AG08396 (cell line): ENCODE measurements at regions not wholly inside any gene's neighbourhood (a gene's known extent, or its start where the extent isn't known, plus 50 kb on each side); places are given as distances from the start of the nearest gene placed in this dataset.
"Not testable (repeated sequence)": the region's sequence is repeated elsewhere in the genome, so short reads cannot be mapped to it uniquely, and the experiment has no call there.

Experiments
- DNase-seq: peaks from one replicate; pipeline ENCODE4 v3.0.0; 2012; ENCODE audit warnings: low spot score, mixed read lengths

DNA sequence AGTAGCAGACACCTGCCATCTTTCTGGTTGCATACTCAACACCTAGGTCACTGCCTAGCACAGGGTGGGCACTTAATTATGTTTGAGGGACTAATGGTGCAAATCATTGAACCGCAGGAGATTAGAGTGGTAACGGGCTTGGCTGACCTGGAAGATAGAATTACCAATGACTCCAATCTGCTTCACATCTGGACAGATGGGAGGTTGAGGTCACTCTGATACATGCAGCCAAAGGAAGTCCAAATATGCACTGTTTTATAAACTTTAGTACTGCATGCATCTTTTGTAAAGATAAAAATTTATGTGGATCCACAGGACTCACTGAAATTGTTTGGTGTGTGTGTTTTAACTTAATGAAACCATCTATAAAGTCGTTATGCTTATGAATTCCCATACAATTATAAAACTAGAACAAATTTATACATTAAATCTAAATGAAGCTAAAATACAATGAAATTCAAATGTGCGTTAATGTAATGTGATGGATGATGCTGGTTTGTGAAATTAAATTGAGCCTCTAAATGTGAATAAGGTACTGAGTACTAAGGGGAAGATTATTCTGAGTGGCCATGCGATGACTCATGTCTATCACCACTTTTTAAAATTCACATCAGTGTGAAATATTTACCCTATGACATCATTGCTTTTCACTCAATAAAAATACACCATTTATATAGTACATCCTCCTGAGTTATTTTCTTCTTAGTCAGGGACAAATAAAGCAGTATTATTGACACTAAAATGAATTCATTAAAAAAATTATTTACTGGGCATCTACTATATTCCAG lies 224.7 kb upstream of the FAM78B start:
- no peak for DNase-seq

DNA sequence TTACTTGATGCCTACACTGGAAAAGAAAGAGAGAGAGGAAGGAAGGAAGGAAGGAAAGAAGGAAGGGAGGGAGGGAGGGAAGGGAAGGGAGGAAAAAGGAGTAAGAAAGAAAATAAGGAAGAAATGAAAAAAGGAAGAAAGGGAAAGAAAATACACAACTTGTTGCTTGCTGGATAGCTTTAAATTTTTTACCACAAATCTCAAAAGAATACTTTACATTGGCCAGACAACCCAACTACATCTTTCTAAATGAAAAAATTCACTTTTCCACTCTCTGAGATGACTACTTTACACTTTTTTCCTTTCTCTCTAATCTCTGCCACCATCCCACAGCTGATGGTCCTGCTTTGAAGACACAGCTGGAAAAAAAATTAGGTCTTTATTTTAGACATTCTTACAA lies 228.9 kb upstream of the FAM78B start:
- DNase-seq: no peak

DNA sequence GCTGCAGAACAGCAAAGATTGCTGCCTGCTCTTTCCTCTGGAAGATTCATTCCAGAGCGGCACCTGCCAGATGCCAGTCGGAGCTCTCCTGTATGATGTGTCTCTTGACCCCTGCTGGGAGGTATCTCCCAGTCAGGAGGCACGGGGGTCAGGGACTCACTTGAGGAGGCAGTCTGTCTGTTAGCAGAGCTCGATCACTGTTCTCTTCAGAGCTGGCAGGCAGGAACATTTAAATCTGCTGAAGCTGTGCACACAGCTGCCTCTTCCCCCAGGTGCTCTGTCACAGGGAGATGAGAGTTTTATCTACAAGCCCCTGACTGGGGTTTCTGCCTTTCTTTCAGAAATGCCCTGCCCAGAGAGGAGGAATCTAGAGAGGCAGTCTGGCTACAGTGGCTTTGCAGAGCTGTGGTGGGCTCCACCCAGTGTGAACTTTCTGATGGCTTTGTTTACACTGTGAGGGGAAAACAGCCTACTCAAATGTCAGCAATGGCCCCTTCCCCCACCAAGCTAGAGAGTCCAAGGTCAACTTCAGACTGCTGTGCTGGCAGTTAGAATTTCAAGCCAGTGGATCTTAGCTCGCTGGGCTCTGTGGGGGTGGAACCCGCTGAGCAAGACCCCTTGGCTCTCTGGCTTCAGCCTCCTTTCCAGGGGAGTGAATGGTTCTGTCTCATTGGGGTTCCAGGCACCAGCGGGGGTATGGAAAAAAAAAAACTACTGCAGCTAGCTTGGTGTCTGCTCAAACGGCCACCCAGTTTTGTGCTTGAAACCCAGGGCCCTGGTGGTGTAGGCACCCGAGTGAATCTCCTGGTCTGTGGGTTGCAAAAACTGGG lies 242.7 kb upstream of the FAM78B start:
- DNase-seq: not testable (repeated sequence)

DNA sequence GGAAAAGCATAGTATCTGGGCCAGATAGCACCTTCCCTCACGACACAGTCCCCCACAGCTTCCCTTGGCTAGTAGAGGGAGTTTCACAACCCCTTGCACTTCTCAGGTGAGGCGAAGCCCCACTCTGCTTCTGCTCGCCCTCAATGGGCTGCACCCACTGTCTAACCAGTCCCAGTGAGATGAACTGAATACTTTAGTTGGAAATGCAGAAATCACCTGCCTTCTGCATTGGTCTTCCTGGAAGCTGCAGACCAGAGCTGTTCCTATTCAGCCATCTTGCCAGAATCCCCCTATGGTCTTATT lies 243.2 kb upstream of the FAM78B start:
- no peak for DNase-seq

DNA sequence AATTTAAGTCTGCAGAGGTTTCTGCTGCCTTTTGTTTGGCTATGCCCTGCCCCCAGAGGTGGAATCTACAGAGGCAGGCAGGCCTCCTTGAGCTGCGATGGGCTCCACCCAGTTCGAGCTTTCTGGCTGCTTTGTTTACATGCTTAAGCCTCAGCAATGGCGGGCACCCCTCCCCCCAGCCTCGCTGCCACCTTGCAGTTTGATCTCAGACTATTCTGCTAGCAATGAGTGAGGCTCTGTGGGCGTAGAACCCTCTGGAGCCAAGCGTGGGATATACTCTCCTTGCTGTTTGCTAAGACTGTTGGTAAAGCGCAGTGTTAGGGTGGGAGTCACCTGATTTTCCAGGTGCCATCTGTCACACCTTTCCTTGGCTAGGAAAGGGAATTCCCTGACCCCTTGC lies 250.0 kb upstream of the FAM78B start:
- DNase-seq: not testable (repeated sequence)

DNA sequence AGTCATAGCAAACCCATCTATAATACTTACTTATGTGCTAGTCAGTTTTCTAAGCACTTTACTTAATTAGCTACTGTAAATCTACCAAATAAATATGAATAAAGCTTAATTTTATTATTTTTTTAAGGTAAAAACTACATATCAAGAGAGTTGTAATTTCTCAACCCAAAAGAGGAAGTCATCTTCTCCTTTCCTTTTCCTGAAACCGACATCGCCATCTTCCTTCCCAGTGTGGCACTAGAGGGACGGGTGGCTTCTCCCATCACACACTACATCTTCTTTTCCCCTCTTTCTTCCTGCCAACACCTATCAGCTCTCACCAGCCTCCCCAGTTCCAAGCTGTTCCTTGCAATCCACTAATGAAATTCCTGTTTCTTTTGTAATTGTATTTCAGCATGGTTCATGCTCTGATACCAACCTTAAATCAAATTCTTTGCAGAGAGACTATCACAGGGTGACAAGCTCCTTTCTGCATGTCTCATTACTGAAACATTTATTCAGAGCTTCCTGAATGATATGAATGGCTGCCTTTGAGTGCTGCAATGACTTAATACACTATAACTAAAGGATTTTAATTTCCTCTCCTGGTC lies 251.6 kb upstream of the FAM78B start:
- no peak for DNase-seq

DNA sequence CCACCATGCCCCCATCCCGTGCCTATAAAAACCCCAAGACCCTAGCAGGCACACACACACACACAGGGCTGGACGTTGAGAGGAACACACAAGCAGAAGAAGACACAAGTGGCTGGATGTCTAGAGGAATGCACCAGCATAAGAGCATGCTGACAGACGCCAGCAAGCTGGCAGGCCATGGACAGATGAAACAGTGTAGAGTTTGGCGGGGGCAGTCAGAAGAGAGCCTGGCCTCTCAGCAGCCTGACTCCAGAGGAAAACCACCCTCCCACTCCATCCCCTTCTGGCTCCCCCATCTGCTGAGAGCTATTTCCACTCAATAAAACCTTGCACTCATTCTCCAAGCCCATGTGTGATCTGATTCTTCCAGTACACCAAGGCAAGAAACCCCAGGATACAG lies 255.8 kb upstream of the FAM78B start:
- DNase-seq: not testable (repeated sequence)

DNA sequence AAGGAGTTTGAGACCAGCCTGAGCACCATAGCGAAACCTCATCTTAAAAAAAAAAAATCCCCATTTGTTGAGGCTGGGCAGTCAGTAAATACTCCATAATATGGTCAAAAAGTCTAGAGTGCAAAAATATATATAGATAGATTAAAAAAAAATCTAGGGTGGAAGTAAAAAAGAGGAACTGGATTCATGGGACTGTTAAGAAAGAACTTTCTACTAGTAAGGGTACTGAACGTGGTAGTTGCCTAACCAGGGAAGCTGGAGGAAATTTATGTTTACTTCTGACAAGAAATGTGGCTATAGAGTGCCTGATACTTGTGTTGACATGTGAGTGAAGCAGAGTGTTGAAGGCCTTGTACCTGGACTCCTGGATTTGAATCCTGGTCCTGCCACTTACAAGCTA lies 265.9 kb upstream of the FAM78B start:
- DNase-seq: no peak

DNA sequence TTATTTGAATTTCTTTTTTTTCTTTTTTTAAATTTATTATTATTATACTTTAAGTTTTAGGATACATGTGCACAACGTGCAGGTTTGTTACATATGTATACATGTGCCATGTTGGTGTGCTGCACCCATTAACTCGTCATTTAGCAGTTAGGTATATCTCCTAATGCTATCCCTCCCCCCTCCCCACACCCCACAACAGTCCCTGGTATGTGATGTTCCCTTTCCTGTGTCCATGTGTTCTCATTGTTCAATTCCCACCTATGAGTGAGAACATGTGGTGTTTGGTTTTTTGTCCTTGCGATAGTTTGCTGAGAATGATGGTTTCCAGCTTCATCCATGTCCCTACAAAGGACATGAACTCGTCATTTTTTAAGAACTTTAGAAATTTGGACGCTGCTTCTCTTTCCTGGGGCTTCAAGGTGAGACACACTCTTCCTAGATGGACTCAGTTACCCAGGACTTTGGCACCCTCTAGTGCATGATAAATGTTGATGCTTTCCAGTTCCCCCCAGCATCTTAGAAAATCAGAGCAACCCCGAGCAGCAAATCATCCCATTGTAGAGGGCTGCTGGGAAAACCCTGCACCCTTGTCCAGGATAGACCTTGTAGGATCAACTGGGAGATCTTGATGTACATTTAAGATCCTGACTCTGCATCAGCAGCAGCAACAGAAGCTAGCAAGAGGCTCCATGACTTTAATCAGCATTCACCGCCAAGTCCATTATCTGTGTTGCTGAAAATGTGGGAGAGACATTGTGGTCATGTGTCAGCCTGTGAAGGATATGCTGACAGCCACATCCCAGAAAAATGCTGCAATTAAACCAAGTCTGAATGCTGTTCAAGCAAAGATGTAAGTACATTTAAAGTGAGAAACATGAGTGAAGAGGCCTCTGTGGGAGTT lies 266.9 kb upstream of the FAM78B start:
- DNase-seq: not testable (repeated sequence)

DNA sequence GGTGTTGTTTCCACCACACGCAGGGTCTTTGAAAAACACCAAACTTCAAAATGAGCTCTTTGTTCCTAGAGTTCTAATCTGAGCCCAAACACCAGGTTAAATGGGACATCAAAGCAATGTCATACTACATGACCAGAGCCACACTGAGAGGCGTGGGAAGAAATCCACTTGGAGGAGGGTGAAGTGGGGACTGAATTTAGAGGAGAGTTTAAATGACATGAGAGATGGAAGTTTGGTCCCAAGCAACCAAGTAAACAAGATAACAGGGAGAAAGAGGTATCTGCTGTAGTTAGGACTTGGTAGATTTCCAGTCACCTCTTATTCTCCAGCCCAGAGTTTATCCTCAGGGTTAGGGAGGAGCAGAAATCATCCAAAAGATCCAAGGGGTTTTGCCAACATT lies 290.9 kb upstream of the FAM78B start:
- no peak for DNase-seq

DNA sequence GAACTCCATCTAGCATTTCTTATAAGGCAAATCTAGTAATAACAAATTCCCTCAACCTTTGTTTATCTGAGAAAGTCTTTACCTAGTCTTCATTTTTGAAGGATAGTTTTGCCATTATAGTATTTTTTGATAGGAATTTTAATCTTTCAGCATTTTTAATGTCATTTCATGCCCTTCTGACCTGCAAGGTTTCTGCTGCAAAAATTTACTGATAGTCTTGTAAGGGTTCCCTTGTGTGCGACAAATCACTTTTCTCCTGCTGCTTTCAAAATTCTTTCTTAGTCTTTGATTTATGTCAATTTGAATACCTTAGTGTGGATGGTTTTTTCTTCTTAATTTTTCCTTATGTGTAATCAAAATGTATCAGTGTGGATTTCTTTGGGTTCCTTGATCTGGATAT lies 297.5 kb upstream of the FAM78B start:
- no peak for DNase-seq

DNA sequence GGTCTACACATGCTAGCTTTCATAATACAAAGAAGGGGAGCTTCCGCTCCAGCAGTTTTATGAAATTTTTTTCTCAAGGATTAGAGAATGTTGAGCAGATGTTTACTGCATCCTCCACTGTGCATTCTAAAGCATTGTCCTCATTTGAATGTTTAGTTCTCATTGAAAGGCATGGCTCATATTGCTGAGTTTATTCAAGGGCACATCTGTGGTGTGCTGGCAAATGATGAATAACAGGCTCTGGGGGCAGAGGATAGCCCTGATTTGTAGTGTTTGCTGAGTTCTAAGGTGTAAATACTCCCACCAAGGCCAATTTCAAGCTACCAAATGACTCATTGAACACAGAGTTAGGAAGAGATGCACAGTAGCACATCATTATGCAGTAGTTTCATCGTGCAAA lies 303.2 kb upstream of the FAM78B start:
- no peak for DNase-seq

DNA sequence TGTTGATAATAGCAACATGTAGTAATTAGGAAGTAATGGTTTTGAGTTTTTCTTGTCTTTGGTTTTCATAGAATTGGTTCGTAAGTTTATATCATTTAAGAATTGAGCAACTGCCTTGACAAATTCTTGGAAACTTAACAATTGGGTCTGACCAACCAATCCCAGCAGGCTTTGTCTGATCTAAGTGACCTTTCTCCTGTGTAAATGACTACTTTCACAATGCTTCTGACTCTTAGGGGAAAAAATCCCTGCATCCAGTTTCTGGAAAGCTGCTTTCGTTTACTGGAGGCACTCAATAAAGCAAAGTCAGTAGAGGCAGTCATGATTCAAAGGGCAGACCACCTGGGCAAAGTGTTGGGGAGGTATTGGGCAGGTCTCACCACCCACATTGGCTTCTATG lies 303.6 kb upstream of the FAM78B start:
- no peak for DNase-seq

DNA sequence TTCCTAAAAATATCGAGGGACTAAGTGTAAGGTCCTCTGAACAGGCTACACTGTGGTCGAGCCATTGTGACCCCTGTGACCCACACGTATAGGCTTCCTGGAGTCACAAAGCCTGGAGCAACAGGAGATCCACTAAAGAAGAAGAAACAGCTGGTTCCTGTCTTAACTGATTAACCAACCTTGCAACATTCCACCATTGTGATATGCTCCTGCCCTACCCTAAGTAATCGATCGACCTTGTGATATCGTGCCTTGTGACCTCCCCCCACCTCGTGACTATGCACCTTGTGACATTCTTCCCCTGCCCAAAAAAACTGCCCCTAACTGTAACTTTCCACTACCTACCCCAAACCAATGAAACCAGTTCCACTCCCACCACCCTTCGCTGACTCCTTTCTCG lies 304.6 kb upstream of the FAM78B start:
- no peak for DNase-seq

DNA sequence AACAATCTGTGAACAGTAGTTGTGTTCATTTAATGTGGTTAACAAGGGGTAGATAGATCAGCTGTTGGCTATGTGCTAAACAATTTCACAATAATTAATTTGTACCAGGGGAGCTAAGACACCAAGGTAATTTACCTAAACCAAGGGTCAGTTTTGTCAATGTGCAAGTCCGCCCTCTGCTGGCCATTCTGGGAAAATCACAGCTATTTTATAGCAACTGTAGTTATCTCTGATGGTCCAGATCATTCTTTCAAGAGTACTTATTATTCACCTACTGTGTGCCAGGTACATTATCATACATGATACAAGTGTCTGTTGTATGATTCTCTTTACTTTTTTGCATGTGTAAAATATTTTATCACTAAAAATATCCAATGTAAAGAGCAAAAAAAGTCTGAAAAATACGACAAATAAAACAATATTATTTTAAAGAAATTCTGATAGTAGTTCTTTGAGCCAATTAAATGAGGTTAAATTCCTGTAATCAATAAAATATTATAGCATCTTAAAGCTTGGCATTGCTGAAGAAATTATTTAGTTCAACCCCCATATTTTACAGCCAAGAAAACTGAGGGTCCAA lies 312.3 kb upstream of the FAM78B start:
- no peak for DNase-seq

DNA sequence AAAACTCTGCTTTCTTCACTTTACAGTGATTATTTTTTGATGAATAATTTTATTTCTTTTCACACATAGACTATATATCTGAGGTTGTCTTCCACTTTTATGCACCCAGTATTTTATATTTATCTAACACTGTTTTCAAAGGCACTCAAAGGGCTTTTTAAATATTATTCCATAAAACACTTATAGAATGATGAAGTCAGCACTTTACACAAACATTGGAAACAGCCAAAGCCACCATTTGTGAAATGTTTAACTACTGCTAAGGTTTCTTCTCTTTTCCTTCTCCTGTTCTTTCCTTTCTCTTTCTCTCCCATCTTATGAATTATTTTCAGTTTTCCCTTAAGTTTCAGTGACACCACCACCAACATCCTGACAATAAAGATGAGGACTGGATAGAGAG lies 317.7 kb upstream of the FAM78B start:
- no peak for DNase-seq

DNA sequence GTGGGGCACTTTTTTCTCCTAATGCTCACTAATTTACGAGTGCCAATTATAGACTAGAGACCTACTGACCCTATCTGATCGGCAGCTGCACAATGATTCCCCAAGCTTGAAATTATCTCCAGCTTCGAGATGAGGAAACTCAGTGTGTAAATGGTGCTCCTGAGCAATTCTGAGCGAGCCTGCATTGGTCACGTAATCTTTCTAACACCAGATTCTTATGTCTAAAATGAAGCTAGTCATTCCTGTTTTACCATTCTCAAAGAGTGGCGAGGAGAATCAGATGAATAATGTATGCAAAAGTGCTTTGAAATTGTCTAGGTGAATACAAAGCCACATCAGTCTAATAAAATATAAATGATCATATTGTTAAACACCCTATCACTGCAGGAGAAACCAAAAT lies 318.1 kb upstream of the FAM78B start:
- DNase-seq: no peak

DNA sequence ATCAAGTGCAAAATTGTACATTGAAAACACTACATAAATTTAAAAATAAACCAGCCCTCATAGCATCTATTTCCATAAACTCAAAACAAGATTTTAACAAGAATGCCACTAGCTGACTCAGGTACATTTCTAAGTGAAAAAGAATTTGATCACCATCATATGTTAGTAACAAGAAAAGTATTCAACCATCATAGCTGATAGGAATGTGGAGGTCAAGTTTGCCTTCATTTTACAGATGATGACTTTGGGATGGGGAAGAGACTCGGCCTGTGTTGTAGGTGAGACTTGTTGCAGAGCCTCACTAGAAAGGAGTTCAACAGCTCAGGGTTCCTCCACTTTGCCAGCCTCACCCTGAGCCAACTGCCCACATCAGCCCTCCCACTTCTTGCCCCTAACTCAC lies 318.8 kb upstream of the FAM78B start:
- no peak for DNase-seq

DNA sequence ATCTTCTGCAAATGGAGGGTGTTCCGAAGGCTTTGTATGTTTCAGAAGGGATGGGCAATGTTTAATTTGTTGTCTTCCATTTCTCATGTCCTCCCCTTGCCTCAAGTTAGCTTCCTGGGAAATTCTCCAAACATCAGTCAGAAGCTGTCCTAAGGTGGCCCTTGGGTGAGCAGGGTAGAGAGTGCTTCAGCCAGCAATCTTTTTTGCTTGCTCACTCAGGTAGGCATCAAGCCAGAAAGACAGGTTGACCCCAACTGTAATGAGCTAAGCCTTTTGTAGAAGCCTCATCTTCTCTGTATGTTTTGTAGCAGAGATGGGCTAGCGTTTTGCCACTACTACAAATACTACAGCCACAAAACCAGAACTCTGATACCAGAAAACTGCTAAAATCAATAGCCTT lies 321.5 kb upstream of the FAM78B start:
- no peak for DNase-seq

DNA sequence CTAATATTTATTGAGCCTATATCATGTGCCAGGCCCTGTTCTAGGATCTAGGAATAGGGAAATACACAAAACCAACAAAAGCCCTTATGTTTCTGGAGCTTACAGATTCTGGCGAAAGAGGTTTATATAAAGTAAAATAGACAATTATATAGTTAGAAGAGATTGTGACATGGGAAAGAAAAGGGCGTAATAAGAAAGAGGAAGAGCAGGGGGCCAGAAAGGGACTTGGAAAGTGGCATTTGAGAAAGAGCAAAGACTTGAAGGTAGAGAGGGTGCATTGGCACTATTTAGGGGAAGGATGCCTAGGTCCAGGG lies 322.5 kb upstream of the FAM78B start:
- no peak for DNase-seq

DNA sequence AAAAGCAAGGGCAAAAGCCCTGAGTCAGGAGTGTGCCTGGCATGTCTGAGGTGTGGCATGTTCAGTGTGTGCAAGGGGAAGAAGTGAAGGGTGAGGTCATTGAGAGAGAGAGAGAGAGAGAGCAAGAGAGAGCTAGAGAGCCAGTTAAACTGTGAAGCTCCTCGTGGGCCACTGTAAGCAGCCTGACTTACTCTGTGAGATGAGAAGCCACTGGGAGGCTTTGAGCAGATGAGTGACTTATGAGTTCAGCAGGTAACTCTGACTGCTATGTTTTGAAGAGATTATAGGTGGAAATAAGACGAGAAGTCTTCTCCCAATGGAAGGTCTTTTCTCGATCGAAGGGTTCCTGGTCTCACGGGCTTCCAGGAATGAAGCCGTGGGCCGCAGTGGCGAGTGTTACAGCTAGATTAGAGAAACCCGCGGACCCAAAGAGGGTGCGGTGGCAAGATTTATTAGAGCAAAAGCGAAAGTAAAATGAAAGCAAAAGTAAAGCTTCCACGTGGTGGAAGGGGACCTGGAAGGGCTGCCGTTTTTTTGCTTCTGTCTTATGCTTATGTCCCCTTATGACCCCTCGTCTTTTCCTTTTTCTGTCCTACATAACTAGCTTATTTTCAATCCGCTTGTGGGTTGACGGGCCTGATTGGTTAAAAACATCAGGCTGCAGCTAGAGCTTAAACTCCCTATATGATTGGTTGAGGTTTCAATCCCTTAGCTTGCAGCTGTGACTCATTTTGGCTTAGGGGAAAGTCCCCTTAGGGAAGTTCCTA lies 323.1 kb upstream of the FAM78B start:
- DNase-seq: no peak
